Testis (tissue), 2 donors: ENCODE measurements at regions not wholly inside any gene's neighbourhood (a gene's known extent, or its start where the extent isn't known, plus 50 kb on each side); places are given as distances from the start of the nearest gene placed in this dataset.

Experiments used
- DNase-seq: peaks from one replicate; pipeline ENCODE4 v3.0.0-alpha.2; 2019
- H3K27ac ChIP-seq, 2 donors: fragments of 200-600 bp; sonication (generic); one replicate each; pipeline ENCODE4 v1.5.1; 2019
- H3K27me3 ChIP-seq: fragments of 200-600 bp; sonication (generic); one replicate; pipeline ENCODE4 v1.5.1; 2019
- H3K36me3 ChIP-seq: fragments of 200-600 bp; sonication (generic); one replicate; pipeline ENCODE4 v1.5.1; 2017; ENCODE audit warnings: low read depth; ENCODE audit errors: missing control alignments
- H3K4me1 ChIP-seq: fragments of 200-600 bp; sonication (generic); one replicate; pipeline ENCODE4 v1.5.1; 2019
- H3K4me3 ChIP-seq, 2 donors: fragments of 200-600 bp; sonication (generic); one replicate each; pipeline ENCODE4 v1.5.1; 2017 to 2019
- H3K9me3 ChIP-seq: fragments of 200-600 bp; sonication (generic); one replicate; pipeline ENCODE4 v1.5.1; 2017
- CTCF ChIP-seq, 3 experiments: fragments of 450-650 bp in 2 of 3; fragments of 200-600 bp in 1 of 3; sonication (generic) in 1 of 3; IDR thresholded peaks; one replicate each; pipeline ENCODE4 v1.5.1; 2016 to 2019; ENCODE audit warnings: antibody characterized with exemption in 3 of 3, mild to moderate bottlenecking in 2 of 3, moderate library complexity in 1 of 3
- POLR2A ChIP-seq: fragments of 450-650 bp; IDR thresholded peaks from one replicate; pipeline ENCODE4 v1.6.1; 2017; ENCODE audit warnings: antibody characterized with exemption, mild to moderate bottlenecking, moderate library complexity
- WGBS, 2 donors: methylation state at CpG; one replicate each; pipeline ENCODE4 v1.1.5; 2018; 5-methylcytosine and 5-hydroxymethylcytosine counted together
- intact Hi-C: fragments of 100-400 bp; cut with DNase I; formaldehyde crosslinking; loops from one replicate; pipeline ENCODE4 v1.15.1; 2023; ENCODE audit warnings: low total_unique reads

- H3K27me3 ChIP-seq: no peaks in the 10 kb centered on the region
- H3K9me3 ChIP-seq: no peaks in the 10 kb centered on the region
- no peaks in the 10 kb centered on the region for H3K36me3 ChIP-seq
- H3K4me3 ChIP-seq: no peak overlapping the region
- WGBS, 2 donors: 87 to 93% methylated on average over 2 of the region's 2 CpGs
- intact Hi-C loops: no loop called here
- no peak for DNase-seq
- no peak for TF ChIP-seq CTCF (IDR thresholded peaks at IDR 0.05)
- no peak for TF ChIP-seq POLR2A
- H3K4me1 ChIP-seq: no peaks in the 10 kb centered on the region
- no peak overlapping the region for H3K27ac ChIP-seq
Observed at GRCh38 chr3:151567477-151567876, 106.6 kb upstream of the IGSF10 start.

- Histone ChIP-seq H3K36me3 (no peaks in the 10 kb centered on the region), H3K27me3 (no peaks in the 10 kb centered on the region), H3K4me1 (no peaks in the 10 kb centered on the region), H3K4me3 (no peak overlapping the region), H3K9me3 (no peaks in the 10 kb centered on the region), H3K27ac (no peak overlapping the region)
- no peak for DNase-seq
- TF ChIP-seq CTCF (IDR thresholded peaks at IDR 0.05) (no peak), POLR2A (no peak)
- intact Hi-C loops: no loop called here
- 82 to 83% methylated on average over 2 of the region's 2 CpGs for WGBS, 2 donors
Observed at GRCh38 chr3:151564261-151564660, 103.4 kb upstream of the IGSF10 start.

- WGBS, 2 donors: 34 to 77% methylated on average over 2 of the region's 2 CpGs
- no peak for TF ChIP-seq CTCF (IDR thresholded peaks at IDR 0.05)
- TF ChIP-seq POLR2A: no peak
- intact Hi-C loops: no loop called here
Observed at GRCh38 chr3:151563305-151563704, 102.4 kb upstream of the IGSF10 start.

GRCh38 chr3:151562891-151563290, 102.0 kb upstream of the IGSF10 start:
- Histone ChIP-seq H3K9me3 (no peaks in the 10 kb centered on the region), H3K27ac (no peak overlapping the region), H3K4me1 (no peaks in the 10 kb centered on the region), H3K27me3 (no peaks in the 10 kb centered on the region), H3K4me3 (no peak overlapping the region), H3K36me3 (no peaks in the 10 kb centered on the region)
- intact Hi-C loops: no loop called here
- TF ChIP-seq POLR2A (no peak), CTCF (IDR thresholded peaks at IDR 0.05) (no peak)
- 70 to 95% methylated on average over 5 of the region's 5 CpGs for WGBS, 2 donors
- DNase-seq: no peak

More at GRCh38 chr3:151563305-151563704, 102.4 kb upstream of the IGSF10 start:
- no peaks in the 10 kb centered on the region for H3K9me3 ChIP-seq
- H3K27ac ChIP-seq: no peak overlapping the region
- H3K4me1 ChIP-seq: no peaks in the 10 kb centered on the region
- no peaks in the 10 kb centered on the region for H3K27me3 ChIP-seq
- no peak for DNase-seq
- no peaks in the 10 kb centered on the region for H3K36me3 ChIP-seq
- no peak overlapping the region for H3K4me3 ChIP-seq

GRCh38 chr3:151561878-151562277, 101.0 kb upstream of the IGSF10 start:
- H3K27ac ChIP-seq: no peak overlapping the region

More at GRCh38 chr3:151561878-151562277, 101.0 kb upstream of the IGSF10 start:
- TF ChIP-seq POLR2A (no peak), CTCF (IDR thresholded peaks at IDR 0.05) (no peak)
- DNase-seq: no peak
- WGBS, 2 donors: 46 to 59% methylated on average over 3 of the region's 3 CpGs
- H3K4me3 ChIP-seq: no peak overlapping the region
- no peaks in the 10 kb centered on the region for H3K4me1 ChIP-seq
- no peaks in the 10 kb centered on the region for H3K27me3 ChIP-seq
- H3K9me3 ChIP-seq: no peaks in the 10 kb centered on the region
- intact Hi-C loops: no loop called here
- H3K36me3 ChIP-seq: no peaks in the 10 kb centered on the region
